HG03521 (cell line): ENCODE measurements at regions not wholly inside any gene's neighbourhood (a gene's known extent, or its start where the extent isn't known, plus 50 kb on each side); places are given as distances from the start of the nearest gene placed in this dataset.
"Not testable (repeated sequence)": the region's sequence is repeated elsewhere in the genome, so short reads cannot be mapped to it uniquely, and the experiment has no call there.

Source experiments
- ATAC-seq: cut with Tn5 transposase; IDR thresholded peaks from one replicate; pipeline ENCODE4 v1.9.1; 2021; ENCODE audit warnings: mild to moderate bottlenecking, moderate library complexity; ENCODE audit not compliant: unreplicated experiment

GRCh38 chr10:30765022-30765615, 135.6 kb upstream of the LYZL2 start:
- ATAC-seq = no peak

GRCh38 chr10:30763918-30764317, 134.4 kb upstream of the LYZL2 start:
- no peak for ATAC-seq

GRCh38 chr10:30762620-30763019, 133.1 kb upstream of the LYZL2 start:
- no peak for ATAC-seq

GRCh38 chr10:30759423-30759822, 129.9 kb upstream of the LYZL2 start:
- no peak for ATAC-seq

- ATAC-seq = no peak
Observed at GRCh38 chr10:30758338-30758737, 128.8 kb upstream of the LYZL2 start.

- ATAC-seq = no peak
Observed at GRCh38 chr10:30756896-30757295, 127.3 kb upstream of the LYZL2 start.

GRCh38 chr10:30756151-30756550, 126.6 kb upstream of the LYZL2 start:
- ATAC-seq = no peak

- ATAC-seq = no peak
Observed at GRCh38 chr10:30755441-30755953, 125.9 kb upstream of the LYZL2 start.

- no peak for ATAC-seq
Observed at GRCh38 chr10:30752481-30752881, 122.9 kb upstream of the LYZL2 start.

- ATAC-seq = peak; percentile 57
Observed at GRCh38 chr10:30751678-30752331, 122.3 kb upstream of the LYZL2 start.

GRCh38 chr10:30750971-30751677, 121.6 kb upstream of the LYZL2 start:
- no peak for ATAC-seq

GRCh38 chr10:30749385-30749784, 119.8 kb upstream of the LYZL2 start:
- ATAC-seq = no peak

- no peak for ATAC-seq
Observed at GRCh38 chr10:30748152-30748973, 118.8 kb upstream of the LYZL2 start.

GRCh38 chr10:30747633-30748032, 118.1 kb upstream of the LYZL2 start:
- no peak for ATAC-seq

GRCh38 chr10:30745953-30746352, 116.4 kb upstream of the LYZL2 start:
- no peak for ATAC-seq

GRCh38 chr10:30744106-30744505, 114.6 kb upstream of the LYZL2 start:
- no peak for ATAC-seq

GRCh38 chr10:30743586-30743985, 114.0 kb upstream of the LYZL2 start:
- no peak for ATAC-seq

GRCh38 chr10:30742471-30742870, 112.9 kb upstream of the LYZL2 start:
- ATAC-seq = peak; percentile 74

GRCh38 chr10:30740774-30741173, 111.2 kb upstream of the LYZL2 start:
- not testable (repeated sequence) for ATAC-seq

- no peak for ATAC-seq
Observed at GRCh38 chr10:30738416-30738815, 108.9 kb upstream of the LYZL2 start.

- no peak for ATAC-seq
Observed at GRCh38 chr10:30737931-30738391, 108.4 kb upstream of the LYZL2 start.
